NCI-H146 treated with DMSO at 0.1 percent for 48 hours (cell line): ENCODE measurements at regions not wholly inside any gene's neighbourhood (a gene's known extent, or its start where the extent isn't known, plus 50 kb on each side); places are given as distances from the start of the nearest gene placed in this dataset.

ENCODE experiments used
- DNase-seq: peaks from one replicate; lab custom pipeline; 2025; ENCODE audit not compliant: unreplicated experiment; lab: John Stamatoyannopoulos, UW

- DNase-seq, result no peak
These were observed 455.4 kb downstream of the EBF1 start for GRCh38 chr5:158644301-158644700.

GRCh38 chr5:158643840-158644239 is 455.9 kb downstream of the EBF1 start:
- DNase-seq, result no peak

DNA sequence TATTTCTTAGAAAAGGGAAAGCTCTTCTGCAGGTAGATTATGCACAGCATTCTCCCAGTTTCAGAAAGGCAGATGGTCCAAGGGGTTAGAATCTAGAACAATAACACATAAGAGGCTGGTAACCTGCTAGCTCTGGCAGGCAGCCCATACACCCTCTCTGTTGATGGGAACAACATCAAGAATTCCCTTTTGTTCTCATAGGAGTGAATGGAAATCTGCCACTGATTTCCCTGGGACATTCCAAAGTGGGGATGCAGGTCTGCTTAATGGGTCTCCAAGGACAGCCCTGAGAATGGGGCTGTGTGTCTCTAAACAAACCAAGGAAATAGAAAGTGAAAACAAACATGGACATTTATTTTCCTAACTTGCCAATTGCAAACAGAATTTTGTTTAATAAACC is 456.8 kb downstream of the EBF1 start:
- no peak for DNase-seq

GRCh38 chr5:158641016-158641415 is 458.7 kb downstream of the EBF1 start:
- DNase-seq, result no peak

- no peak for DNase-seq
These were observed 459.1 kb downstream of the EBF1 start for GRCh38 chr5:158640593-158640980.

- DNase-seq, result no peak
These were observed 459.7 kb downstream of the EBF1 start for GRCh38 chr5:158639881-158640592.

- no peak for DNase-seq
These were observed 461.3 kb downstream of the EBF1 start for GRCh38 chr5:158638396-158638795.

GRCh38 chr5:158637039-158637438 is 462.7 kb downstream of the EBF1 start:
- DNase-seq, result no peak

DNA sequence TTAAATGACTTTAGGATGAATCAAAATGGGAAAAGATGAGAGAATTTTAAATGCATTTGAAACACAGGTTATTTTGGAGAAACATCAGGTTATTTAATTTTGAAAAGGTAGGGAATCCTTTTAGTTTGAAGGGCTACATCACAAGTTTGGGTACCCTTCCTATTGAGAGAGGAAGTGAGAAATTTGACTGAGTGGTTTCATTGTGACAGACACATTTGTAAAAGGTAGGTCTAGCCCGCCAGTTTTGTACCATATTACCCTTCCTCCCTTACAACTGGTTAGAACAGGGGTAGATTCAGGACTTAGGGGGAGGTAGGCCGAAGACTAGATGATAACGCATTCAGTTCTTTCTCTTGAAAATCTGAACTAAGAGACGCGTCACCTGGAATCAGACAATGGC is 464.2 kb downstream of the EBF1 start:
- no peak for DNase-seq

- no peak for DNase-seq
These were observed 465.0 kb downstream of the EBF1 start for GRCh38 chr5:158634714-158635113.

DNA sequence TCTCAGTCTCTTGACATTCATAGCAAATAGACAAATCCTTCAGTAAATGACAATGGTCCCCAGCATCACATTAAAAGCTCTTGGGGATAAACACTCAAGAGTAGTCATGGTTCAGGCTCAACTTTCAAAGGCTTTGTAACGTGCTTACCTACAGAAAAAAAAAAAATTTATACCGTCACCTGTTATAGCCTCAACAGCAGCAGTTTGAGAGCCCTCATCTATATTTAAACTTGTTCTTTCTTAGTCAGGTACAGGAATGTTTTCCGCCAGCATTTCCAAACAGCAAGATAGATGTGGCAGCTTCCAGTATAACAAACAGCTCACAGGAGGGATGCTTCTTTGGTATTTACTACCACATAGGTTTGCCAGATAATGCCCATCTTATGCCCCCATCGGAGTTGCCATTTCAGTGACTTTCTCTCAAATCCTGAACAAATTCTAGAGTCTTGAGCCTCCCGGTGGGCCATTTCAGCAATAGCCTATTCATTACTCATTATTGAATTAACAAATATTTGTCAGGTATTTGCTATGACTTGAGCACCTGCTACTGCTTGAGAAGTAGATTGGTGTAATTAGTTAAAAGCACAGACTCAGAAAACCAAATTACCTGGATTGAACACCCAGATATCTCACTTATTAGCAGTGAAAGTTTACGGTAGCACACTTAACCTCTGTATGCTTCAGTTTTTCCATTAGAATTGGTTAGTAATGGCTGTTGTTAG is 470.0 kb downstream of the EBF1 start:
- no peak for DNase-seq

DNA sequence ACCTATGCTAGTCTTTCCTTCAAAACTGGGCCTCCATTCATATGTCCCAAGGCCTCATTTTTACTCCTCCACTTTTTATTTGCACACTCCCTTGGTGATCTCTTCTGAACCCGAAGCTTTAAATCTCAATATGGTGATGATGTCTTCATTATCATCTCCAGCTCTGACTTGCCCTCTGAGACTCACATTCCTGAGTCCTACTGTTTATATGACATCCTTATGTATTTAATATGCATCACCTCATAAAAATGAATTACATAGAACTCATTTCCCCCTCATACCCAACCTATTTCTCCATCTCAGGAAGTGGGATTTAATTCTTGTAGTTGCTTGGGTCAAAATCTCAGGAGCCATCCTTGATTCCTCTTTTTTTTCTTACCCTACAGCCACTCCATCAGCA is 473.0 kb downstream of the EBF1 start:
- DNase-seq, result no peak

GRCh38 chr5:158623971-158624370 is 475.7 kb downstream of the EBF1 start:
- no peak for DNase-seq

DNA sequence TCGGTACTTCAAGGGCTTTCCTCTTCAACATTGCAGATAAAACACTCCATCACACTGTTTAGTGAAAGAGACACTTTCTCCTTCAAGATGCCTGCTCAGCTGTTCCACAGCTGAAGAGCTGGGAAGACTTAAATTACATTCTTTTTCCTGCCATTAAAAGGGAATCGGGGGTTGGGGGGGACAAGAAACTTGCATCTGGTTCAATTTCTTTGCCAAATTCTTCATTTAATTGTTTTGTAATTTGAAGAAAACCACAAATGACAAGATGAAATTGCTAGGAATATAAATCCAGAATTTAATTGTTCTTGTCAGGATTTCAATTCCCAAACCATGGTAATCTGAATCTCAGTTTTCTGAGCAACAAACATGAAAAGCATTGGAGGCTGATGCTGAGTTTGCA is 478.3 kb downstream of the EBF1 start:
- no peak for DNase-seq

DNA sequence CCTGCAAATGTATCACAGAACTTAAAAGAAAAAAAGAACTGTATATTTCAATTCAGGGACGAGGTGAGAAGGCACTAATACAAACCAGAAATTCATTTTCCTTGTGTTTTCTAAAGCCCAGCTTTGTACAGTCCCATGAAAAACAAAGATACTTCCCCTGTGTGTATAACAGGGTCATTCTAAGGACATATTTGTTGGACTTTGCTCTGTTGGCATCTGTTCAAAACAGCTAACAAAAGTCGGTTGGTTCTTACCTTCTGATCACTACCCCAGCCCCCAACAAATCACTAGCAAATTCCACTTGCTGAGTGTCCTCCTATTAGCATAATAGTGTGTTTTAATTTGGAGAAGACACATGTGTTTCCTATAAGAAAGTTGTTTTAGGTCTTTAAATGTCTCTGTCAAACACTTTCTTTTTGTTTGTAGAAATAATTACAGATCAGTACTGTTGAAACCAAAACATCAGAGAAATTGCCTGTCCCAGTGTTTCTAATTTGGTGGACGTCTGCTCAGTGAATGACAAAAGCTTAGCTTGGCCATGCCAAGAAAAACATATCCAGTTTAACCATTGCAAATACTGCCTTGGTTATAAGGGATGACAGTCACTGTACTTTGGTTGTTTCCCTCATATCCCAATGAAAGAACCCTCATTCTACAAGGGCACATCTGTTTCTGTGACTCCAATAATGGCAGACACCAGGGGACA is 480.5 kb downstream of the EBF1 start:
- no peak for DNase-seq

DNA sequence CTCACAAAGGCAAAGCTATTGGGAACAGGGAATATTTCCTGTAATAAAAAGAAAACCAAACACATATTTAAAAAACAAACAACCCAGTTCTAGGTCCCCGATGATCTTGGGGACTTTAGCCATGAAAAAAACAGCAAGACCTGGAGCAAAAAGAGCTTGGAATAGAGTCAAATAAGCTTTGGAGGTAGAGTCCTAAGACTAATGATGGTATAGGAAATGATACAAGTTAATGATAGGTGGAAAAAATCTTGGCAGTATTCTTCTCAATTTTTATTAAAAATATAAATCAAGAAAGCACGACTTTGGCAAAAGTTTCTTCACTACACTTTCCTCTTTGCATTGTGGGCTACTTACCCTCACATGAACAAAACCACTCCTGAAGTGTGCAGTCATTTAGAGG is 481.5 kb downstream of the EBF1 start:
- DNase-seq, result no peak

- DNase-seq, result no peak
These were observed 483.0 kb downstream of the EBF1 start for GRCh38 chr5:158616707-158617106.

GRCh38 chr5:158614951-158615350 is 484.8 kb downstream of the EBF1 start:
- DNase-seq, result no peak

DNA sequence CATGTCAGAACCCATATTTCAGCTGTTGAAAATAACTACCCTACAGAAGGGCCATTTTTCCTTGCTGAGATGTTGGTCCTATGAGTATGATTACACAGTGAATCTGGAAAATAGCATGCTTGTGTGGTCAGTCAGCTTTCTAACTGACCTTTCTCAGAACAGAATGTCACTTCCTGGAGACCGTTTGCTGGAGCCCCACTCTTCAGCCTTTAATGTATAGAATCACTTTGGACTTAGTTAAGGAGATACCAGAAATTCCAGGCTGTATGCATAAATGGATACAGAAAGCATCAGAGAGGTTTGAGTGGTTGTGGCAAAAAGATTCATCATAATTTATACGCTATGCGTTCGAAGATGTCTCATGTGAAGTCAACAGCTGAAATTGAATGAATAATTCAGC is 488.1 kb downstream of the EBF1 start:
- DNase-seq, result no peak

- no peak for DNase-seq
These were observed 489.7 kb downstream of the EBF1 start for GRCh38 chr5:158610051-158610415.

DNA sequence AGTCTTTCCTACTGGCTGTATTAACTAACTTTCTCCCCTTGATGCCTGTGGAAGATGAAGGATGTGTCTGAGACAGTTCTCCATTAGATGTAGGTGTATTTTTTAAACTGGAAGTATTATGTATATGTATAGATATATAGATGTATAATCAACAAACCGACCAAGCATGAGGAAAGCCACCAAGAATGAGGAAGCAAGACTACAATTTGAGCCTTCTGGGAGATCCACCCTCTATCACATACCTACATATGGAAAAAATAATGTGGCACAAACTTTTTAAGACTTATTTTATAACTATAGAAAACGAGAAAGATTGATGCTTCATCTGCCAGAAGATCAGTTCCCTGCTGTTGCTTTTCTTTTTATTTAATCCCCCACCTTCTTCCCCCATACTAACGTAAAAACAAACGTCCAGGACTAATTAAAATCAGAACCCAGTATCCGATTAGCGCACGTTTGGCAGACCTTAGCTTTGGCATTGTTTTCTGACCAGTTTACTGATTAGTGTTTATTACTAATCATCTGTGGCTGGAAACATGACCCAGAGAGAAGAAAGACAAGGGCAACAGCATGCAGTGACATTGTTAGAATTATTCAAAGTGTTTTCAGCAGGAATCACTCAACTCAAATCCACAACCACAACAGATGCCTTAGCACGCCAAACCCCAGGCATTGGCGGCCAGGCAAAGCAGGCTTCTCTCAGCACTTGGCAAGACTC is 490.2 kb downstream of the EBF1 start:
- no peak for DNase-seq

- no peak for DNase-seq
These were observed 492.6 kb downstream of the EBF1 start for GRCh38 chr5:158607088-158607487.
